Fibroblast of skin of left biceps (primary cell): ENCODE measurements at regions not wholly inside any gene's neighbourhood (a gene's known extent, or its start where the extent isn't known, plus 50 kb on each side); places are given as distances from the start of the nearest gene placed in this dataset.
"Not testable (repeated sequence)": the region's sequence is repeated elsewhere in the genome, so short reads cannot be mapped to it uniquely, and the experiment has no call there.

Experiments used
- DNase-seq, 2 experiments: peaks; one replicate each; pipeline ENCODE4 v3.0.0-alpha.2; 2013; ENCODE audit warnings: low read depth in 2 of 2

DNA sequence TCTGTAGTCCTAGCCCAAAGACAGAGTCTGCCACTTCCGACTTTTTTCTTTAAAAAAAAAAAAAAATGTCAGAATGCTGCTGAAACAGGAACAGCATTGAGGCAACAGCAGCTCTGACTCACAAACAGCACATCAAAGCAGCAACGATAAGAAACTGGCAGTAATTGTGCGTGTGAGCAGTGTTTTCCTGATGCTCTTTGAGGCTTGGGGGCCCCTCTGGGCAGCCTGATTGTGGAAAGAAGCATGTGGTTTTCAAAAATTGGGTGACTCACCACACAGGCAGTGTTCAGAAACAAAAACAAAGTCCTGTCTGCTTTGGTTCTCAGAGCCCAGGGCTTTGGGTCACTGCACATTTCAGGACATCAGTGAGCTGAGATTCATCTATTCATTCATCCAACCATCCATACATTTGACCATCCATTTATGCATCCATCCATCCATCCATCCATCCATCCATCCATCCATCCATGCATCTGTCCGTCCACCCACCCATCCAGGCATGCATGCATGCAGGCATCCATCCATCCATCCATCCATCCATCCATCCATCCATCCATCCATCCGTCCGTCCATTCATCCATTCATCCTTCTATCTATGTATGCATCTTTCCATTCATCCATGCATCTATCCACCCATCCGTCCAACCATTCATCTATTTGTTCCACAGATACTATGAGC is 308.4 kb downstream of the RPLP1 start:
- peak; percentile 94 to 95 for DNase-seq

DNA sequence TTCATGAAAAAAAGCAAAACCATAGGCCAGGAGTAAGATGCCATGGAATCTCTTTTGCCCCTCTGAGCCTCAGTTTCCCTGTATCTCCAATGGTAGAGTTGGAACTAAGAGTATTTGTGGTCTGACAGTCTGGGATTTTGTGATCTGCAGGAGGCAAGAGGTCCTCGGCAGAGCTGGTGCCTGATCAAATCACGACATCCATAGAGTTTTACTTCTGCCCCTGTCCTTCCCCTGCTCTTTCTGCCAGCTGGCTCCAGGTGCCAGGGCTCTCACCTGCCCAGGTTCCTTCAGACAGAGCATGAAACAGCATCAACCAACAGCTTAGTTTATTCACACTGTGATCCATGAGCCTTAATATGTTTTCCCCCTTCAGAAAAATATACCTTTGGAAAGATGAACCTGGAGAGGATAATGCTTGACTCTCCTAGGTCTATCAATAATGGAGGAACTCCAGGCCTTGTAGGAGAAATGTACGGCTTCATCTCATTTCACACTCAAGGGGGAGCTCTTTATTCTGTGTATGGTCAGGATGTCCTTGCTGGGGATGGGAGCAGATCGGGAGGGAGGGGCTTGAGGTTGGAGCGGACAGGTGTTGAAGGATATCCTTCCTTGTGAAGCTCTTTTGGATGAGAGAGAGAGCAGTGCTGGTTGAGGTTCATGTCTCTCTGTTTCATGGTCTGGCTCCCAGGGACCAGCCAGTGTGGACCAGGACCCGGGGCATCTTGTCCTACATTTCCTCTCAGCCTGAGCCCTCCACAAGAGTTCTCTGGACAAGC is 309.9 kb downstream of the RPLP1 start:
- DNase-seq = no peak

DNA sequence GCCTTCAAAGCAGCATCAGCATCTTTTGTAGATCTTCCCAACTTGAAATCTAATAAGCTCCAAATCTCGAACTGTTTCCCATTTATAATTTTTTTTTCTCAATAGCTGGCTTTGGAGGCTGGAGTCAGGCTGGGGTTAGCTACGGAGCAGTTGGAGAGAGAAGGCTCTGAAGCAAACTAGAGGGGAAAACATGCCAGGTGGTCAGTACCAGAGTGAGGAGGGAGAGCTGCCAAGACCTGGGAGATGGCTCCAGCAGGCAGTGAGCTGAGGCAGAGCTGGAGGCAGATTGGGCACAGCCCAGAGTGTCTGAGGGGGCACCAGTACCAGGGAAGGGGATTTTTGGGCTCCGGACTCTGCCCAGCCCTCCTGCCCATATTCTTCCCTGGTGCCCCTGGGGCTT is 311.2 kb downstream of the RPLP1 start:
- DNase-seq = no peak

- DNase-seq = no peak
These were observed 313.5 kb downstream of the RPLP1 start for GRCh38 chr15:69766156-69766555.

- no peak for DNase-seq
These were observed 314.6 kb downstream of the RPLP1 start for GRCh38 chr15:69767191-69767590.

DNA sequence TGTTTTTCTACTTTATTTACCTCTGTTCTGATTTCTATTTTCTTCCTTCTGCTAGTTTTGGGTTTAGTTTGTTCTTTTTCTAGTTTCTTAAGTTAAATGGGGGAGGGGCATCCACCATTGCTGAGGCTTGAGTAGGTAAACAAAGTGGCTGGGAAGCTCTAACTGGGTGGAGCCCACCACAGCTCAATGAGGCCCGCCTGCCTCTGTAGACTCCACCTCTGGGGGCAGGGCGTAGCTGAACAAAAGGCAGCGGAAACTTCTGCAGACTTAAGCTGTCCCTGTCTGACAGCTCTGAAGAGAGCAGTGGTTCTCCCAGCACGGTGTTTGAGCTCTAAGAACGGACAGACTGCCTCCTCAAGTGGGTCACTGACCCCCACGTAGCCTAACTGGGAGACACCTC is 316.7 kb downstream of the RPLP1 start:
- not testable (repeated sequence) for DNase-seq

DNA sequence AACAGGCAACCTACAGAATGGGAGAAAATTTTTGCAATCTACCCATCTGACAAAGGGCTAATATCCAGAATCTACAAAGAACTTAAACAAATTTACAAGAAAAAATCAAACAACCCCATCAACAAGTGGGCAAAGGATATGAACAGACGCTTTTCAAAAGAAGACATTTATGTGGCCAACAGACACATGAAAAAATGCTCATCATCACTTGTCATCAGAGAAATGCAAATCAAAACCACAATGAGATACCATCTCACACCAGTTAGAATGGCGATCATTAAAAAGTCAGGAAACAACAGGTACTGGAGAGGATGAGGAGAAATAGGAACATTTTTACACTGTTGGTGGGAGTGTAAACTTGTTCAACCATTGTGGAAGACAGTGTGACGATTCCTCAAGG is 321.6 kb downstream of the RPLP1 start:
- not testable (repeated sequence) for DNase-seq

DNA sequence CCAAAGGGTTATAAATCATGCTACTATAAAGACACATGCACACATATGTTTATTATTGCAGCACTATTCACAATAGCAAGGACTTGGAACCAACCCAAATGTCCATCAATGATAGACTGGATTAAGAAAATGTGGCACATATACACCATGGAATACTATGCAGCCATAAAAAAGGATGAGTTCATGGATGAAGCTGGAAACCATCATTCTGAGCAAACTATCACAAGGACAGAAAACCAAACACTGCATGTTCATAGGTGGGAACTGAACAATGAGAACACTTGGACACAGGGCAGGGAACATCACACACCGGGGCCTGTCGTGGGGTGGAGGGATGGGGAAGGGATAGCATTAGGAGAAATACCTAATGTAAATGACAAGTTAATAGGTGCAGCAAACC is 322.1 kb downstream of the RPLP1 start:
- DNase-seq = not testable (repeated sequence)

- no peak for DNase-seq
These were observed 320.4 kb downstream of the TLE3 start for GRCh38 chr15:69777356-69777755.

GRCh38 chr15:69780374-69780773 is 317.3 kb downstream of the TLE3 start:
- DNase-seq = no peak

DNA sequence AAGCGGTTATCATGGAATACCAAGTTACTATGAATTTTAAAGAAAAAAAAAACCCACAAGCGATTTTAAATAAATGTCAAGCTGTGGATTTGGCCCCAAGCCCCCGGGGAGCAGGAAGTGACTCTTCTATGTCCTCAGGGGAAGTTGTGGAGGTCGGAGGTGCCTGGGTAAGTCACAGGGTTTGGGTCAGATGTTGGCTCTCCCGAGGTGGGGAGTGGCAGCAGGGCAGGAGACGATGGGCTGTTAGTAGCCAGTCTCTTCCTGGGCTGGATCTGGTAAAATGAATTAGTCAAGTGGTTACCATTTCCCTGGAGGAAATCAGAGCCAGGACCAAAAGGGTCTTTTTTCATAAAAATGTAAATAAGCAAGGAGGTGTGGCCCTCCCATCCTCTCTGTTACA is 316.7 kb downstream of the TLE3 start:
- DNase-seq = no peak

DNA sequence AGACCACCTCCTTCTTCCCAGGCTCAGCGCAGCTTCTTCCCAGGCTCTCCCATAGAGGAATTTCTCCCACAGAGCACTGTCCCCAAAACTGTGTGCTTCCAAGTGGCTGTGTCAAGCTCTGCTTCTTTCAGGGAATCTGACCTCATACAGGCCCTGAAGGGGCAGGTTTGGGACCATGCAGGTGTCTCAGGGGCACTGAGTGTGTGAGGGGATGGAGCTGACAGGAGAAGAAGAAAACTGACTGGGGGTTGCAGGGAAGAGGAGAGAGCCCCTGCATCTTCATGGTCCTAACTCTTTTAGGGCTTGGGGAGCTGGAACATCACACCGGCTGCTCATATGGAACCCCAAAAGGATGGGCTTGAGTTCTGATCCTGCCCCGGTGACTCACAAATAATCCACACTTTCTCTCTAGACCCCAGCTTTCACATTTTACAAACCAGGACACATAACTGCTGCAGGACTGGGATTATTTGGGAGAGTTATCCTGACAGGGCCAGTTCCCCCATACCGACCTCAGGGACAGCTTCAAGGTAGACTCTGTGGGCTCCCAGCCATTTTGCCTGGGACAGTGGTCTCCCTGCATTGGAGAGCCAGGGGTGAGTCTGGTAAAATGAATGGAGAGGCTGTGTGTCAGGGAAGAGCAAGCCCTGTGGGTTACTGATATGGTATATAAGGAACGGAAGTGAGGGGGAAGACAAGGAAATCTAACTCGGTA is 316.1 kb downstream of the TLE3 start:
- no peak for DNase-seq

DNA sequence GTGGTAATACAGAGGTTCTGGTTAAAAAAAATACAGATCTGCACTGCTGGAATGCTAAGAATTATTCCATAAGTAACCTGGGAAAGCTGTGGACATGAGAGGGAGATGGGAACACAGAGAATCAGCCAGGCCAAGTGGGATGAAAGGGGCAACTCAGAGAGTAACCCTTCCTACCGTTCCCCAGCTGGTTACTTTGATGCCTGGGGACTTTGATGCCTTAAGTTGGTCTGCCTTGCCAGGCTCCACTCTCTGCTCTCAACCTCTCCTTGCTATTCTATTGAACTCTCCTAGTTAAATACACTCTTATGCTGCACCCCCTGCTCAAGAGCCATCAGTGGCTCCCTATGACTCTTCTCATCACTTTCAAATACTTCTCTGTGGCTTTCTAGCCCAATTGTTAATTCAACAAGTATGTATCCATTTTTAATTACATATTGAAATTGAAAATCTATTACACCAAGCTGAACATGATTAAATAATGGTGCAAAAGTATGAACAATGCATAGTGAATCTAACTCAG is 315.5 kb downstream of the TLE3 start:
- no peak for DNase-seq

DNA sequence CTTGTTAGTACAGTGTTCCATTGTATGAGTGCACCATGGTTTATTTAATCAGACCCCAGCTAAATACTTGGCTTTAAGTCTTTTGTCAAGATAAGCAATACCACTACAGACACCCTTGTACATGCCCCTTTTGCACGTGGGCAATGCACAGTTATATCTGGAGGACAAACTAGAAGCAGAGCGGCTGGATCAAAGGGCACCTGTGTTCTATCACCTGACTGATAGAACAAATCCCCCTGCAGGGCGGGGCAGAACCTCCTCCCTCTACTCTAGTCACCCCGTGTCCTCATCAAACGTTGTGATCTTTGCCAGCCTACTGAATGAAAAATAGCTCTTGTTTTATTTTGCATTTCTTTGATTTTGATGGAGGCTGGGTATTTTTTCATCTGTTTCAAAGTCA is 314.9 kb downstream of the TLE3 start:
- DNase-seq = no peak

GRCh38 chr15:69783211-69783610 is 314.5 kb downstream of the TLE3 start:
- DNase-seq = no peak

- DNase-seq = peak; percentile 42 to 47
These were observed 312.7 kb downstream of the TLE3 start for GRCh38 chr15:69784798-69785566.

DNA sequence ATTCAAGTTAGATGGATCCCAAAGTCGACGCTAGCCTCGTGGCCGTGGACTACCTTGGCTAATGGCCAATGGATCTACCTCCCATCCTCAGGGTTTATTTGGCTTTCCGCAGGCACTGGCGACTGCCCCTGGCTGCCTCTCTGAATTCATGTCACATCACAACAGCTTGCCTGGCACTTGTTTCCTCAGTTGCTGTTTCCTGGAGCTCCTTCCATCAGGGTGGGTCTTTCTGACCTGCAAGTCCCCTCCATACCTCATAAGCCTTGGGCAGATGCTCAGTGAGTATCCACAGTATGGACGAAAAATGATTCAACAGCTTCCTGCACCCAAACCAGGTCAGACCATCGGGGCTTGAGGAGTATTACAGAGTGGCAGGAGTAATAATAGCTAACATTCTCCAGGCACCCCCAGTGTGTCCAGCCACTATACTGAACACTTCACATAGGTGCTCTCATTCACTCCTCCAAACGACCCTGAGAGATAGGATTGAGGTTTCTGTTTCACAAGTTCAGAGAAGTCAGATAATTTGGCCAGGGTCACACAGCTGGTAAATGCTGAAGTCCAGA is 311.5 kb downstream of the TLE3 start:
- no peak for DNase-seq

DNA sequence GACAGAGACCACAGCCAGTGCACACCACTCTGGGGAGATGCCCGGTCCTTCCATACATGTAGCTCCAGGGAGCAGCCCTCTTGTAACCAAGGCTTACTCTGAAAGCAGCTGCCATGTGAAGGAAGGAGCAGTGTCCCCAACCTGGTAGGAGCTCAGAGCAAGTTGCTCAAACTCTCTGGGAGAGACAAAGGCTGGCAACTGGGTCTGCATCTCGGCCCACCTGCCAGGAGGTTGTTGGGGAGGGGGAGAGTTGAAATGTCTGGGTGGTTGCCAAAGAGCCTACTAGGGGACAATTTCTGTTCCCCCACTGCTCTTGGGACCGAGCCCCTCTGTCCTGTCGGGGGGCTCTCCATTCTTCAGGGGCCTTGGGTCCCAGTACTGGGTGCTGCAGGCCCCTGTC is 309.9 kb downstream of the TLE3 start:
- DNase-seq = no peak

DNA sequence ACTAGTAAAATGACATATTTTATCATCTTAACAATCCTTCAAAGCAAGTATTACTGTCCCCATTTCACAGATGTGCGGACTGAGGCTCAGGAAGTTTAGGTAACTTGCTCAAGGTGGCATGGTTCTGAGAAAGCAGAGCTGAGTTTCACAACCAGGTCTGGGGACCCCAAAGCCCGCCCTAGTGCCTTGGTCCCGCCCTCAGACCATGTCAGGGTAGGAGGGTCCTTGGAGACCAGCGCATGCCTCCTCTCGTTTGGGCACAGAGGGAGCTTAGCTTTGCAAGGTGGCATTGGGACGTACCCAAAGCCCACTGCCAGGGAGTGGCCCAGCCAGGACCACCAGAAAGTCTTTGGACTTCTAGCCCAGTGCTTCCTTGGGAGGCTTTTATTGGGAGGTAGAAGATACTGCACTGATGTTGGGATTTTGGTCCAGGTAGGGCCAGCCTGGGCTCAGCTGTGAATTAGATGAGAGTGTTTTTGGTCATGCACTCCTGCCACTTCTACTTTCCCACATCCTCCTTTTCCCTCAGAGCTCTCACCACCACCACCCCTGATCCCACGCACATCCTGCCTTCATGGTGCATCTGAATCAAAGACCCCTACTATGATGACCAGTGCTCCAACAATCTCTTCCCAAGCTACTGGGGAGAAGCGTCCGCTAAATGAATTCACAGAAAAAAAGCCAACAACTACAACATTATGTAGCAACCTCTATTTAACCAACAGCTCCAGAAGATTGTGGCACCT is 307.9 kb downstream of the TLE3 start:
- no peak for DNase-seq

GRCh38 chr15:69790632-69791031 is 307.1 kb downstream of the TLE3 start:
- no peak for DNase-seq

DNA sequence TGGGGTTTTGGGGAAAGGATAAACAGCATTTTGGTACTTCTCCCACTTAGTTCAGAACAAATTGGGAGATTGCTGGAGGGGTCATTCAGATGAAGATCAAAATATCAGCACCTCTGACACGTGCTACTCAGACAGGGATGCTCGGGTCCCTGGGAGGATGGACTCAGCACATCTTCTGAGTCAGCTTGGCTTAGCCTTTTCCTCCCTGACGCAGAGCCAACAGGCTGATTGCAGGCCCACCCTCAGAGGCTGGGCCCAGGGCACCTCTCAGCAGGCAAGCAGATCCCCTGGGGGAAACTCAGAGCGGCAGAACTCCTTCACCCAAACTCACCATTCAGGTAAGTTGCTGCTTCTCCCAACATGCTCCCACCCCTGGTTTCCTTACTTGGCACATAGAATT is 304.9 kb downstream of the TLE3 start:
- no peak for DNase-seq
